ENCODE measurements at regions not wholly inside any gene's neighbourhood (a gene's known extent, or its start where the extent isn't known, plus 50 kb on each side); places are given as distances from the start of the nearest gene placed in this dataset.
A peak's percentile ranks its signal among the peaks of the same experiment; 100 is the strongest.
"Not testable (repeated sequence)": the region's sequence is repeated elsewhere in the genome, so short reads cannot be mapped to it uniquely, and the experiment has no call there.

- intact Hi-C loops (cut with micrococcal nuclease) = no loop called here
- DNase-seq (no peak), ATAC-seq (no peak)
Observed at GRCh38 chr7:101736084-101736483, 81.3 kb upstream of the CUX1 start.

- ATAC-seq = no peak
- no peak for DNase-seq
Observed at GRCh38 chr7:101739775-101740398, 77.5 kb upstream of the CUX1 start.

DNA sequence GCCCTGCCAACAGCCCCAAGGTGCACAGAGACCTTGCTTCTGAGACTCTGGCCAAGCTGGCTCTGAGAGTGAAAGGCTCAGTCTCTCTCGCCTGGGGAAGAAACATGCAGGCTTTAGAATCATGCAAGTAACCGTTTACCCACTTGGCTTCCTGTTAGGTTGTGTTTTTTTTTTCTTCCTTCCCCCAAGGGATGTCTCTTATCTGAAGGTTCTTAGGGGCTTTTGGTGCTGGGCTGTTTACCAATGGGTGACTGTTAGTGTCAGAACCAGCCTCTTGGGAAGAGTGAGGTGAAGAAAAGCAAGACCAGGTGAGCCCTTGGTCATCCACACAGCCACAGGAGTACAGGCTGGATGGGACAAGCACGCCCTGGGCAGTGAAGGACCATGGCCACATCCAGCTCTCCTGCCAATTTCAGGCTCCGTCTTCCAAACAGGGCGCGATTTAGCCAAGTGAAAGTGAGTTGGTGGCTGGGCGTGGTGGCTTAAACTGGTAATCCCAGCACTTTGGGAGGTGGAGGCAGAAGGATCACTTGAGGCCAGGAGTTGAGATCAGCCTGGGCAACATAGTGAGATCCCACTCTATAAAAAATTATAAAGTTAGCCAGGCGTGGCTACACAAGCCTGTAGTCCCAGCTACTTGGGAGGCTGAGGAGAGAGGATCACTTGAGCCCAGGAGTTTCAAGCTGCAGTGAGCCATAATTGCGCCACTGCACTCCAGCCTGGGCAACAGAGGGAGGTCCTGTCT, 76.3 kb upstream of the CUX1 start:
- ATAC-seq (no peak), DNase-seq (no peak)
- intact Hi-C loops (cut with micrococcal nuclease) = loop anchor here (10.0 kb wide), 1 partner anchor 74 kb away; the partner anchor contains the start of gene CUX1

More at GRCh38 chr7:101739775-101740398, 77.5 kb upstream of the CUX1 start:
- intact Hi-C loops (cut with micrococcal nuclease) = loop anchor here (10.0 kb wide), 1 partner anchor 75 kb away; the partner anchor contains the start of gene CUX1

GRCh38 chr7:101743241-101743994, 74.0 kb upstream of the CUX1 start:
- intact Hi-C loops (cut with micrococcal nuclease) = loop anchor here (10.0 kb wide), 1 partner anchor 71 kb away; the partner anchor contains the start of gene CUX1
- DNase-seq (peak; percentile 66), ATAC-seq (peak; percentile 74)

- DNase-seq = no peak
- no peak for ATAC-seq
- intact Hi-C loops (cut with micrococcal nuclease) = loop anchor here (10.0 kb wide), 1 partner anchor 71 kb away; the partner anchor contains the start of gene CUX1
Observed at GRCh38 chr7:101743995-101744360, 73.4 kb upstream of the CUX1 start.

DNA sequence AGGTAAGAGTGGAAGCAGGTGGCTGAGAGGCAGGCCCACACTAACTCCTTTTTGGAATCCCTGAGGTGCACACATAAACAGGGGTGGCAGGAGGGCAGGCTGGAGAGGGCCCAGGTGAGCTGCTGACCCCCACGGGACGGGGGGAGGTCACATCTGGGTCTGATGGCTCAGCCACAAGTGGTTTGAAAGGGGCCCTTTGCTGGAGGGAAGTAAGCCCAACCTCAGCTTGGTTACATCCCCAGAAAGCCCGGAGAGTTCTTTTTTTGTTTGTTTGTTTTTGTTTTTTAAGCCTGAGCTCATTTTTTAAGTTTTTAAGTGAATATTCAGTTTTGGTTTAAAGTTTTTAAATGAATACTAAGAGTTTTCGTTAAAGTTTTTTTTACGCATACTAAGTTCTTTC, 72.8 kb upstream of the CUX1 start:
- no peak for DNase-seq
- intact Hi-C loops (cut with micrococcal nuclease) = loop anchor here (10.0 kb wide), 1 partner anchor 70 kb away; the partner anchor contains the start of gene CUX1
- ATAC-seq = no peak

- DNase-seq (no peak), ATAC-seq (no peak)
- intact Hi-C loops (cut with micrococcal nuclease) = loop anchor here (10.0 kb wide), 1 partner anchor 68 kb away; the partner anchor contains the start of gene CUX1
Observed at GRCh38 chr7:101746314-101746713, 71.1 kb upstream of the CUX1 start.

- intact Hi-C loops (cut with micrococcal nuclease) = loop anchor here (10.0 kb wide), 1 partner anchor 68 kb away; the partner anchor contains the start of gene CUX1
- no peak for DNase-seq
- no peak for ATAC-seq
Observed at GRCh38 chr7:101747053-101747878, 70.2 kb upstream of the CUX1 start.

- ATAC-seq (no peak), DNase-seq (no peak)
- intact Hi-C loops (cut with micrococcal nuclease) = loop anchor here (10.0 kb wide), 1 partner anchor 67 kb away; the partner anchor contains the start of gene CUX1
Observed at GRCh38 chr7:101747879-101748345, 69.5 kb upstream of the CUX1 start.

GRCh38 chr7:101749891-101750290, 67.5 kb upstream of the CUX1 start:
- no peak for DNase-seq
- ATAC-seq = no peak
- intact Hi-C loops (cut with micrococcal nuclease) = loop anchor here (10.0 kb wide), 1 partner anchor 65 kb away; the partner anchor contains the start of gene CUX1

DNA sequence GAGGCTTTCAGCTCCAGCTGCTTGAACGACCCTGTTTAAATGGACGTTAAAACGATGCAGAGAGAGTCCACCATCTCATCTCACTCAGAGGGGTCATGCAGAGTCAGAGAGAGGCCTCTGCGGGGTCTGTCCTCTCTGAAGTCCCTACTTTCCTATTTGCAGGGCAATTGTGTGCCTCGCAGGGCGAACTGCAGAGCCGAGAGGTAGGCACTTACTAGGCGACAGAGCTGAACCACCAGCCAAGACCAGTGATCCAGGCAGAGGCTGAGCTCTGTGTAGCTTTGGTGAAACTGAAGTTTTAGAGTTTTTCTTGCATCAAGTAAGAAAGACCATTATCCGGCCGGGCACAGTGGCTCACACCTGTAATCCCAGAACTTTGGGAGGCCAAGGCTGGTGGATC, 64.1 kb upstream of the CUX1 start:
- no peak for ATAC-seq
- intact Hi-C loops (cut with micrococcal nuclease) = no loop called here
- no peak for DNase-seq

DNA sequence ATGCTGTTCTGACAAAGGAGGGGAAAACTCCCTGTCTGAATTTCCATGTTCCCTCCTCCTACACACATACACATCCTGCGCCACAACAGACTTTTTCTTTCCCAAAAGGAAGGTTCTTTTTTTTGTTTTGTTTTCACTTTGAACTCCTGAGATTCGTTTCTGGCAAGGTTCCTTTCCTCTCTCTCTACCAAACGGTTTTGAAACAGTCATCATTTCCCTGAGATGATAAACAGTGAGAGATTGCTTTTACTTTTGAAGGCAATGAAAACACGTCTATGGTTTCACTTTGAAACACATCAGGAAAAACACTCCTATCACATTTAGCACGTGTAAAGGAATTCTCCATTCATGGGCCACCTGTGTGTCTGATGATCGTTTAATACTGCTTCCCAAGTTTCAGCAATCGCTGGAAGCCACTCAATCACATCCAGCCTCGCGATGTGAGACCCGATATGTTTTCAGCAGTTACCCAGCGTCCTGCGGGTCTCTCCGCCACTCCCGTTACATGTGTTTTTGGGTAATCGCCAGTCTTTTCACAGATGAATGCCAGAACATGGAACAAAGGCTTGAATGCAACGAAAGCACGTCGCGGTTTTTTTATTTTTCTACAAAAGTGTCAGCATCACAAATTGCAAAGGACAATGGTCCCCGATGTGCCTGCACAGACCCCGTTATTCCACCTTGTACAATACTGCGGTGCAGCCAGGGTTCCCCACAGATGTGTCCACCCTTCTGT, 62.8 kb upstream of the CUX1 start:
- ATAC-seq (no peak), DNase-seq (no peak)
- intact Hi-C loops (cut with micrococcal nuclease) = no loop called here

- intact Hi-C loops (cut with micrococcal nuclease) = no loop called here
- ATAC-seq (no peak), DNase-seq (no peak)
Observed at GRCh38 chr7:101757879-101758278, 59.5 kb upstream of the CUX1 start.

GRCh38 chr7:101758519-101758918, 58.9 kb upstream of the CUX1 start:
- intact Hi-C loops (cut with micrococcal nuclease); DNase-seq; ATAC-seq: not testable (repeated sequence)

- ATAC-seq (no peak), DNase-seq (no peak)
- intact Hi-C loops (cut with micrococcal nuclease) = no loop called here
Observed at GRCh38 chr7:101764221-101764620, 53.2 kb upstream of the CUX1 start.

DNA sequence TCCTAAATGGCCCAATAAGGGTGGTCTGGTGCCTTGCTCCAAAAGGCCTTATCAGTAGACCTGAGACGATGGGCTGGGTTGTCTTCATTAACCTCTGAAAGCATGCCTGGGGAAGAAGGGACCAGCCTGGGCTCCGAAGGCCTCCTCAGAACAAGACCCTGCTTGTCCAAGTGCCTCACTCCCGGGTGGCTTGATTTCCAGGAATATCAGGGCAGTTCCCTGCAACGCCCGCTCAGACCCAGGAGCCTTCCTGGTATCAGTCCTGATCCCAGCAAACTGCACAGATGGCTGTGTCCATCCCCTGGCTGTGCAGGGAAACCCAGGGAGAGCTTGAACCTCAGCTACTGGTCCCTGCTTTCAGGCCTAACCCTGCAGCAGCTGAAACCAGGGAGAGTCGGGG, 49.9 kb upstream of the CUX1 start:
- ATAC-seq (no peak), DNase-seq (no peak)
- intact Hi-C loops (cut with micrococcal nuclease) = no loop called here

Data from left ventricle myocardium superior (tissue), 1 donor.